Mucosa of rectum (tissue), 2 donors: ENCODE measurements at regions not wholly inside any gene's neighbourhood (a gene's known extent, or its start where the extent isn't known, plus 50 kb on each side); places are given as distances from the start of the nearest gene placed in this dataset.

ENCODE experiments used
- H3K27ac ChIP-seq, 2 donors: one replicate each; pipeline ENCODE4 v1.7.0; 2013; ENCODE audit warnings: inconsistent platforms in 2 of 2, low read depth in 2 of 2, low read length in 2 of 2
- H3K27me3 ChIP-seq, 2 donors: one replicate each; pipeline ENCODE4 v1.7.0; 2013; ENCODE audit warnings: low read length in 2 of 2; ENCODE audit not compliant: control insufficient read depth in 2 of 2, insufficient read depth in 2 of 2
- H3K36me3 ChIP-seq, 2 donors: one replicate each; pipeline ENCODE4 v1.7.0; 2013; ENCODE audit warnings: low read length in 2 of 2; ENCODE audit not compliant: control insufficient read depth in 2 of 2, insufficient read depth in 2 of 2
- H3K4me1 ChIP-seq, 2 donors: one replicate each; pipeline ENCODE4 v1.7.0; 2013; ENCODE audit warnings: low read length in 2 of 2, mild to moderate bottlenecking in 1 of 2; ENCODE audit not compliant: control insufficient read depth in 2 of 2, insufficient read depth in 2 of 2
- H3K4me3 ChIP-seq, 2 donors: one replicate each; pipeline ENCODE4 v1.7.0; 2013; ENCODE audit warnings: low read length in 2 of 2
- H3K9ac ChIP-seq, 2 donors: one replicate each; pipeline ENCODE4 v1.7.0; 2013; ENCODE audit warnings: low read length in 2 of 2, low read depth in 1 of 2, mild to moderate bottlenecking in 1 of 2
- H3K9me3 ChIP-seq, 2 donors: one replicate each; pipeline ENCODE4 v1.7.0; 2013; ENCODE audit warnings: low read length in 2 of 2; ENCODE audit not compliant: control insufficient read depth in 2 of 2
- donor health status: healthy.
- donor health status: Normal muscosa, but diverticular disease.

GRCh38 chr14:62076825-62077605 lies 314.8 kb downstream of the SNAPC1 start:
- no peak overlapping the region for H3K9ac ChIP-seq
- no peak overlapping the region for H3K27ac ChIP-seq
- no peaks in the 10 kb centered on the region for H3K4me1 ChIP-seq
- H3K36me3 ChIP-seq = no peaks in the 10 kb centered on the region
- H3K27me3 ChIP-seq = no peaks in the 10 kb centered on the region
- H3K4me3 ChIP-seq = no peak overlapping the region
- H3K9me3 ChIP-seq = no peaks in the 10 kb centered on the region

GRCh38 chr14:62077676-62078261 lies 315.5 kb downstream of the SNAPC1 start:
- no peaks in the 10 kb centered on the region for H3K27me3 ChIP-seq
- H3K27ac ChIP-seq = no peak overlapping the region
- H3K9ac ChIP-seq = no peak overlapping the region
- H3K9me3 ChIP-seq = no peaks in the 10 kb centered on the region
- no peaks in the 10 kb centered on the region for H3K4me1 ChIP-seq
- no peak overlapping the region for H3K4me3 ChIP-seq
- H3K36me3 ChIP-seq = no peaks in the 10 kb centered on the region

DNA sequence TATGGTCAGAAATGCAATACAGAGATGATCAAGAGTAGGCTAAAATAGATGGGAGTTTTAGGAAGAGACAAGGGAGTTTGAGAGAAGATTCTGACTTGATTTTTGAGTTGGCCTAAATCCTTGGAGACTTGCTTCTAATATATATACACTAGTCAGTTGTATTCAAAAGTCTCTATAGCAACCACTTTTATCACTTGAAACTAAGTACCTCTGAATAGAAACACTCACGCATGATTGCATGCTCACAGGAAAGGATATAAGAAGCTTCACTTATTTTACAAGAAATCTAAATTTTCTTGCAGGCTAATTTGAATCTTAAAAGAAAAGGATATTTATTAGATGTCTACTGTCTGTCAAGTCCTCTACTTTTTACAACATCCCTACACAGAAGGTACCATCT lies 316.8 kb downstream of the SNAPC1 start:
- Histone ChIP-seq H3K4me3 (no peak overlapping the region), H3K27ac (no peak overlapping the region), H3K9ac (no peak overlapping the region), H3K9me3 (no peaks in the 10 kb centered on the region), H3K36me3 (no peaks in the 10 kb centered on the region), H3K27me3 (no peaks in the 10 kb centered on the region), H3K4me1 (no peaks in the 10 kb centered on the region)

- no peaks in the 10 kb centered on the region for H3K36me3 ChIP-seq
- no peak overlapping the region for H3K27ac ChIP-seq
- no peaks in the 10 kb centered on the region for H3K9me3 ChIP-seq
- no peak overlapping the region for H3K4me3 ChIP-seq
- no peak overlapping the region for H3K9ac ChIP-seq
- H3K4me1 ChIP-seq = no peaks in the 10 kb centered on the region
- no peaks in the 10 kb centered on the region for H3K27me3 ChIP-seq
Observed at GRCh38 chr14:62081012-62081612, 318.9 kb downstream of the SNAPC1 start.

- no peaks in the 10 kb centered on the region for H3K9me3 ChIP-seq
- no peaks in the 10 kb centered on the region for H3K36me3 ChIP-seq
- no peaks in the 10 kb centered on the region for H3K4me1 ChIP-seq
- no peaks in the 10 kb centered on the region for H3K27me3 ChIP-seq
- H3K27ac ChIP-seq = no peak overlapping the region
- no peak overlapping the region for H3K4me3 ChIP-seq
- H3K9ac ChIP-seq = no peak overlapping the region
Observed at GRCh38 chr14:62081951-62082350, 319.7 kb downstream of the SNAPC1 start.

DNA sequence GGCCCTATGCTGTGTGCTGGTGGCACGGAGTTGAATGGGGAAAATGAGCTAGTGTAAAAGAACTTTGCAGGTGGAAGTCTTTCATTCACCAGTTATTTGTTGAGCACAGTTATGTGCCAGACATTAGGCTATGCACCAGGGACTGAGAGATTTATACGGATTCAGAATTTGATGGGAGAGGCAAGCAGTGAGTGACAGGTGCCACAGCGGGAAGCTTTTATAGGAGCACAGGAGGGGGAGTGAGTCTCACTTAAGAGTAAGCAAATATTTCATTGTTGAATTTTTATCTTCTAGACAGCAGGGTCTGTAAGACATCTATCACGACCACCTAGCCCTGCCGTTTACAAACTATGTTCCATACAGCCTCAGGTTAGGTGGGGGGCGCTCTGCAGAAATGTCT lies 320.6 kb downstream of the SNAPC1 start:
- Histone ChIP-seq H3K27me3 (no peaks in the 10 kb centered on the region), H3K36me3 (no peaks in the 10 kb centered on the region), H3K27ac (no peak overlapping the region), H3K9me3 (no peaks in the 10 kb centered on the region), H3K9ac (no peak overlapping the region), H3K4me3 (no peak overlapping the region), H3K4me1 (no peaks in the 10 kb centered on the region)

DNA sequence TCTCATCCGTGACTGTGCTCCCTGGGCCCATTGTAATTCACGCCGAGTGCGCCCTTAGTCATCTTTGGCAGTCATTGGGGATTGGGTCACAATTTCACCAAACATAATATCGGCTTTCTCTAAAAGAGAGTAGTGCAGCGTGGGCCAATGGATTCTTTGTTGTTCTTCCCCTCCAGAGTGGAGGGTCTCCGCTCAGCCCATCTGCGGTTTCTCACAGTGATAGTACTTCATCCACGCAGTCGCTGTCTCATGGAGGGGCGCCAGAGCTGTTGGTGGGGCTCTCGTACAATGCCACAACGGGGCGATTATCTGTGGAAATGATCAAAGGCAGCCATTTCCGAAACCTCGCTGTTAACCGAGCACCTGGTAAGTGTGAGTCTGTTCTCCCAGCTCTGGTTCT lies 321.8 kb downstream of the SNAPC1 start:
- Histone ChIP-seq H3K4me3 (no peak overlapping the region), H3K27ac (no peak overlapping the region), H3K9ac (no peak overlapping the region), H3K27me3 (no peaks in the 10 kb centered on the region), H3K36me3 (no peaks in the 10 kb centered on the region), H3K4me1 (no peaks in the 10 kb centered on the region), H3K9me3 (no peaks in the 10 kb centered on the region)

GRCh38 chr14:62087191-62087590 lies 325.0 kb downstream of the SNAPC1 start:
- Histone ChIP-seq H3K36me3 (no peaks in the 10 kb centered on the region), H3K4me3 (no peak overlapping the region)

DNA sequence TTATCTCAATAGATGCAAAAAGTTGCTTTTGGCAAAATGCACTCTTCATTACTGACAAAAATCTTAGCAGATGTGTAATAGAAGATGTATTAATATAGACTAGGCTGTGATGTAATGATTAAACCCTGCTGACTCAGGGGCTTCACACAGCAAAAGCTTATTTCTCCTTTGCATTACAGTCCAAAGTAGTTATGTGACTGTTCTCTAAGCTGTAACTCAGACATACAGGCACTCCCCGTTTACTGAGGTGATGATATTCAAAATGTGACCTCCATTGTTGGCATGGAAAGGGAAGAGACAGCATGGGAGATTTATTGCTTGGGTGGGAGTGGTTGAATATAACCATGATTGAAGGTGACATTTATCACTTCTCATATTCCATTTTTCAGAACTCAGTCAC lies 331.5 kb downstream of the SNAPC1 start:
- Histone ChIP-seq H3K9ac (no peak overlapping the region), H3K4me3 (no peak overlapping the region), H3K36me3 (no peaks in the 10 kb centered on the region), H3K4me1 (no peaks in the 10 kb centered on the region), H3K27ac (no peak overlapping the region), H3K9me3 (no peaks in the 10 kb centered on the region), H3K27me3 (no peaks in the 10 kb centered on the region)

More at GRCh38 chr14:62087191-62087590, 325.0 kb downstream of the SNAPC1 start:
- Histone ChIP-seq H3K27me3 (no peaks in the 10 kb centered on the region), H3K9ac (no peak overlapping the region), H3K4me1 (no peaks in the 10 kb centered on the region), H3K27ac (no peak overlapping the region), H3K9me3 (no peaks in the 10 kb centered on the region)

- Histone ChIP-seq H3K27me3 (no peaks in the 10 kb centered on the region), H3K4me1 (no peaks in the 10 kb centered on the region), H3K27ac (no peak overlapping the region), H3K9ac (no peak overlapping the region), H3K9me3 (no peaks in the 10 kb centered on the region), H3K4me3 (no peak overlapping the region), H3K36me3 (no peaks in the 10 kb centered on the region)
Observed at GRCh38 chr14:62097072-62097471, 334.9 kb downstream of the SNAPC1 start.
